ENCODE measurements at regions not wholly inside any gene's neighbourhood (a gene's known extent, or its start where the extent isn't known, plus 50 kb on each side); places are given as distances from the start of the nearest gene placed in this dataset.
"Not testable (repeated sequence)": the region's sequence is repeated elsewhere in the genome, so short reads cannot be mapped to it uniquely, and the experiment has no call there.

GRCh38 chr11:15300341-15300740, 185.6 kb downstream of the INSC start:
- no peak for DNase-seq (ENCODE audit: low read depth)

DNA sequence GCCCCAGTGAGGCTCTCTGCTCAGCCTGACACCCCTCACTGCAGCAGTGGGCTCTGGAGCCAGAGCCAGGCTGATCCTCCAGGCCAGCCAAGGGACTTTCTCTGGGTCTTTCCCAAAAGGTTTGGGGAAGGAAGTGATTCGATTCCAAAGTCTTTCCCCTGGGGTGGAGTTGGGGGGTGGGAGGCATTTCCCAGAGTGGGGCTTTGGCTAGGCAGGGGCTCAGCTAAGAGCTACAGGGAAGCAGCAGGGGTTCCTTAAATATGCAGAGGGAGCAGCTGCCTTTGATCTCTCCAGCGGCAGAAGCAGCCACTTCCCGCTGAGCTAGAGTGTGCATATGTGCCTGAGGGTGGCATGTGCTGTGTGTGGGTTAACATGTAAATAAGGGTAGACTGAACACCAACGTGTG, 192.9 kb downstream of the INSC start:
- DNase-seq (ENCODE audit: low read depth), result no peak

- no peak for DNase-seq (ENCODE audit: low read depth)
Measured at GRCh38 chr11:15308840-15309239, 194.1 kb downstream of the INSC start.

DNA sequence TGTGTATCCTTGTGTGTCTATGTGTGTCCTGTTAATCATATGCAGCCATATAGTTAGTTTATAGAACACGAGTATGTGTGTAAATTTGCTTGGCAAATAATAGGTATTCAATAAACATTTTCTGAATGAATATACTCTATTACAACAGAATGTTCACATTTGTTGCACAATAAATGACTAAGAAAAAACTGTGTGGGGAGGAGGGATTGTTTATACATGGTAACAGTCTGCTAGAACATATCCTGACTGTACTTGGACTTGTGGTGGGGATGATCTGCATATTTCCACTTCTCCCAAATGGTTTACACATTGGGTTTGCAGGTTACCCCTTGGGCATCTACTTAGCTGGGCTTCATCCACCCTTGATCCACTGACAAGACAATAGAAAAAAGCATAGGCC, 194.6 kb downstream of the INSC start:
- peak; percentile 6 for DNase-seq (ENCODE audit: low read depth)

GRCh38 chr11:15313862-15314261, 199.1 kb downstream of the INSC start:
- DNase-seq (ENCODE audit: low read depth), result no peak

DNA sequence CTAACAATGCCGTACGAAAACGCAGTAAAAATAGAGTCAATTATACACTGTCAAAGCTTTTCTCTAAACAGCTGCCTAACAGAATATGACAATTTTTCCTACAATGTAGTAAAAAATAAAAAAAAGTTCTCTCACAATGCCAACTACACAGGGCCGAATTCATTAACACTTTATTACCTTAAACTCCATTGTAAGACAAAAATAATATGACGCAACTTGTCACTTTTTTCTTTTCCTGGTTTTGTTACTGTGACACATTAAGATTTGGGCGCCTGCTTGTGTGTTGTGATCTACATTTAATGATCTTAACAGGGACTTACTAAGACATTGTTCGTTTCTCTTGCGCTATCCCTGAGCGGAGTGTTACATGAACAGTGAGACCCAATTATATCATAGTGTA, 204.1 kb downstream of the INSC start:
- DNase-seq (ENCODE audit: low read depth), result no peak

DNA sequence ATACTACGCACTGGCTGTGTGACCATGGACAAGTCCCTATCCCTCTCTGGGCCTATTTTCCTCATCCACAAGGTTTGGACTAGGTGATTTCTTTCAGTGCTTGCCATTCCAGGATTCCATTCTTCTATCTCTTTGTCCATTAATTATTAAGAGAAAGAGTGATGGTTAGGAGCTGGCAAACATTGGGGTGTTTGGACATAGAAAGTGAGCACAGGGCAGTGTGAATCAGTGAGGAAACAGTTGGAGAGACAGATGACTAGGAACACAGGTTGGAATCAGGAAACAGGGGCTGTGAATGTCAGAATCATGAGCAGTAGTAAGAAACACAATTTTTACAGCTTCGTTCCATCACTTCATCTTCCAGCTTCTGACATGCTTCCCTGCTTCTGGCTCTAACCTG, 211.8 kb downstream of the INSC start:
- DNase-seq (ENCODE audit: low read depth), result no peak

GRCh38 chr11:15327786-15328231, 213.1 kb downstream of the INSC start:
- peak; percentile 9 for DNase-seq (ENCODE audit: low read depth)

- no peak for DNase-seq (ENCODE audit: low read depth)
Measured at GRCh38 chr11:15333407-15333806, 218.7 kb downstream of the INSC start.

- DNase-seq (ENCODE audit: low read depth), result no peak
Measured at GRCh38 chr11:15334766-15335165, 220.0 kb downstream of the INSC start.

- no peak for DNase-seq (ENCODE audit: low read depth)
Measured at GRCh38 chr11:15336021-15336420, 221.3 kb downstream of the INSC start.

DNA sequence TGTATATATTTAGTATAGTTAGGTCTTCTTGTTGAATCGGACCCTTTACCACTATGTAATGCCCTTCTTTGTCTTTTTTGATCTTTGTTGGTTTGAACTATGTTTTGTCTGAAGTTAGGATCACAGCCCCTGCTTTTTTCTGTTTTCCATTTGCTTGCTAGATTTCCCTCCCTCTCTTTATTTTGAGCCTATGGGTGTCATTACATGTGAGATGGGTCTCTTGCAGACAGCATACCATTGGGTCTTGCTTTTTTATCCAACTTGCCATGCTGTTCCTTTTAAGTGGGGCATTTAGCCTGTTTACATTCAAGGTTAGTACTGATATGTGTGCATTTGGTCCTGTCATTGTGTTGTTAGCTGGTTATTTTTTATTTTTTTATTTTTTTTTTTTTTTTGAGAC, 224.6 kb downstream of the INSC start:
- no peak for DNase-seq (ENCODE audit: low read depth)

GRCh38 chr11:15341587-15341986, 226.9 kb downstream of the INSC start:
- DNase-seq (ENCODE audit: low read depth), result no peak

- DNase-seq (ENCODE audit: low read depth), result no peak
Measured at GRCh38 chr11:15342163-15342562, 227.4 kb downstream of the INSC start.

GRCh38 chr11:15346907-15347306, 232.2 kb downstream of the INSC start:
- no peak for DNase-seq (ENCODE audit: low read depth)

- no peak for DNase-seq (ENCODE audit: low read depth)
Measured at GRCh38 chr11:15347969-15348734, 233.4 kb downstream of the INSC start.

DNA sequence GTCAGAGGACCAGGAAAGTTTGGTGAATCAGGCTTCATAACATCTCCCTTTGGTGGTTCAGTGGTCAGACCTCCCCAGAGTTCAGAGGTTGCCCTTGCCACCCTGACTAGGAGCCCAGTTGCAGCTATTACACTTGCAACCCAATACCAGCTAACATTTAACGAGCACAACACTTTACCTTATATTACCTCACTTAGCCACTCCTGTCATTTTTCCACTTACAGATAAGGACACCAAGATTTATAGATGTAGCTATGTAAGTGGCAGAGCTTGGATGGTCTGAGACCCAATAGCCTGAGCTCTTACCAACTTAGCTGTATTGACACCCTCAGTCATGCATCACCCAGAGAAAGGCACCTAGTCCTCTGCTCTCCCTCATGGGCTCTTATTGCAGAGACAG, 234.7 kb downstream of the INSC start:
- no peak for DNase-seq (ENCODE audit: low read depth)

DNA sequence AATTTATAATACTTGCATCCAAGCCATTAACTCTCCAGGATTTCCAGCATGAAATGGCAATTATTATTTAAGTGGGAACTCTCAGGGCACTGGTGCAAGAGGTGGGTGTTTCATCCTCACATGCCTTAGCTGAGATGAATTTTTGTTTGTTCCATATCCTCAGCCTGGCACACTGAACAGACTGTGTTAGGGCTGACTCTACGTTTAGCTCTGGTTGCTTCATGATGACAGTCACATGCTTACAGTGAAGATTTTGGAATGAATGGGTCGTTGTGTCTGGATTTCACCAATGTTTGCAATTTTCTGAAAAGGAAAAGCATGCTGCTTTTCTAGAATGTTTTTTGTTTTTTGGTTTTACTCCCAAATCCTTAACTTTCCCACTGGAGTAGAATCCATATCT, 246.6 kb downstream of the INSC start:
- DNase-seq (ENCODE audit: low read depth), result no peak

GRCh38 chr11:15365286-15365685, 250.6 kb downstream of the INSC start:
- not testable (repeated sequence) for DNase-seq (ENCODE audit: low read depth)

DNA sequence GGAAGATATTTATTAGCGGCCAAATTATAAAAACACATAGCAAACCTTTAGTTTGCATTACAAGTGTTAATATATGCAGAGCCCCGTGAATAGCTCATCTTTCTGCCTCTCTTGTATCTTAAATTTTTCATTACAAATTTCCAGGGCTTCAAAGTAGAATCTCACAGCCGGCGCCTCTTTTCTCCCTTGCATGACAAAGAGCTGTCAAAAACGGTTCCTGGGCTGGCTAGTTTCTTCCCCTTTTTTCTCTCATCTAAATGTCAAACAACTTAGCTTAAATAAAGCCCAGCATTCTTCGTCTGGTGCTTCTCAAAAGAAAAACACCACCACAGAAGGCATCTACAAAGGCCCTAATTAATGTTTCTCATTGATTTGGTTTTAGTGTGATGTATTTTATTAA, 253.0 kb downstream of the INSC start:
- DNase-seq (ENCODE audit: low read depth), result no peak

- no peak for DNase-seq (ENCODE audit: low read depth)
Measured at GRCh38 chr11:15370495-15371147, 255.9 kb downstream of the INSC start.

DNA sequence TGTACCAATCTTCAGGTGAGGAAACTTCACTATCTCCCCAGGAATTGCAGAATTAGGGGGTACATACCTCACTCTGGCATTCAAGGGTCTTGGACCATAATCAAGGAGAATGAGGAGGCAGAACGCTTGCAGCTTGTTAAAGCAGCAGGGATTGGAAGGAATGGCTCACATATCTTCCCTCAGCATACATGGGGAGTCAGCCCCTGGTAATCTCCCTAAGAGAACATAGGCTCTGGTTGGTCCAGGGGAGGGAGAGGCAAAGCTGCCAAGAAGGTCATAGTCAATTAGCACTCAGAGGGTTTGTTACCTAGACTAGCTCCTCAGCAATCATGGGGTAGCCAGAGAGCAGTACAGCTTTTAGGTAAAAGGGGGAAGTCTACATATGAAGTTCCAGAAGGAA, 256.8 kb downstream of the INSC start:
- no peak for DNase-seq (ENCODE audit: low read depth)

DNA sequence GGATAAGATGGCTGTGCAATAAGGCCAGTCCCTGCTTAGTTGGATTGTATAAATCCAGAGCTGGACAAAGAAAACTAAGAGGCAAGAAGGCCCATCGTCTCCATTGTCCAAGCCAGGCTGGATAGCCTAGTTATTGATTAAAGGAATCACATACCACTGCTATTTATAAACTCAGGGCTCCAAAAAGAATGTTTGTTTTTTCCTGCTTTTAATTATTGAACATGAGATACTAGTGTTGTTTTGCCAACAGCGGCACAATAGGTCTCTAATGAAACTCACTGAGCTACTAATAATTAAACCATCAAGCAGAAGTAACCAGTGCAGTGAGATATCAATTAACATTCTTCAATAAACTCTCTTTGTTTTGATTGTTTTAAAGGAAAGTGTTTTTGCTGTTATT, 259.7 kb downstream of the INSC start:
- no peak for DNase-seq (ENCODE audit: low read depth)

- DNase-seq (ENCODE audit: low read depth), result no peak
Measured at GRCh38 chr11:15378941-15379340, 264.2 kb downstream of the INSC start.
